GM18870 (cell line): ENCODE measurements at regions not wholly inside any gene's neighbourhood (a gene's known extent, or its start where the extent isn't known, plus 50 kb on each side); places are given as distances from the start of the nearest gene placed in this dataset.

Experiments
- ATAC-seq: cut with Tn5 transposase; IDR thresholded peaks from one replicate; pipeline ENCODE4 v1.9.1; 2021; ENCODE audit warnings: moderate library complexity; ENCODE audit not compliant: unreplicated experiment

DNA sequence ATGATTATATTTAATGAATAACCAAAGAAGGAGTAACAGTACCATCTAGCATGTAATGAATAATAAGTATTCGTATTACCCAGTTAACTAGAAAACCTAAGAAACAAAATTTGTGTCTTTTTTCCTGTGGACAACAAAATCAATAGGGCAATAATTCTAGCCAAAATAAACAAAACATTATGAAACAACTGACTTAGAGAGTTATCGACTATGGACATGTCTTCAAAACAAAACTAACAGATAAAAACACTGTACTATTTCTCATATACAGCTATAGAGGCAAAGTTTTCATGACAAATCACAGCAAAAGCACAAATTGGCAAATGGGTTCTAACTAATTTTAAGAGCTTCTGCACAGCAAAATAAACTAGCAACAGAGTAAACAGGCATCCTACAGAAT lies 224.1 kb downstream of the ALX1 start:
- ATAC-seq: no peak

DNA sequence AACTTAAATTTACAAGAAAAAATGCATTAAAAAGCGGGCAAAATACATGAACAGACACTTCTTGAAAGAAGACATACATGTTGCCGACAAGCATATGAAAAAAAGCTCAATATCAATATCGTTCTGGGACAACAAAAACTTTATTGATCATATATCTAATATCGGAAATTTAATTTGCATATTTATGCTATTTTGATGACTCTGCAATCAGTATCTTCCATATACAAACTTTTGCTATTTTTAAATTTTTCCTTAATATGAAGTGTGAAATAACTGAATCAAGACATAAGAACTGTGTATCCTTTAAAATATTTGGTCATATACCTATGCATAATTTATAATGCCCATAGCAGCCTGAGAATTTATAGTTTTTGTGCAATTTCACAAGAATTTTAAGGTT lies 224.6 kb downstream of the ALX1 start:
- ATAC-seq: no peak

DNA sequence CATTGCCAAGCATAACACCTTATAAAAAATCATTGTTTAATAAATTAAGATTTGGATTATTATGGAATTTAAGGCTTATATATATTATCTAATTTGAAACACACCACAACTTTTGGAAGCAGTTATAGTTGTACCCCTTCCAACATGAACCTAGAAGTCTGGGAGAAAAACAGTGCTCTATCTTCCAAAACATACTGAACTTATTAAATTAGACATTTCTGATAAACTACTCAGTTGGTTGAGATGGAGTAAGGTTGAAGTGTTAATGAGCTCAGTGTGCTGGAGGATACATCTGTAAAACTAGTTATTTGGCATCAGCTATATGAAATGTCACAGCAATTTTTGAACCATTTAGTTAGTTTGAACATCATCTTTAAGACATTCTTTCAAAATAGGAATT lies 227.4 kb downstream of the ALX1 start:
- ATAC-seq: no peak

DNA sequence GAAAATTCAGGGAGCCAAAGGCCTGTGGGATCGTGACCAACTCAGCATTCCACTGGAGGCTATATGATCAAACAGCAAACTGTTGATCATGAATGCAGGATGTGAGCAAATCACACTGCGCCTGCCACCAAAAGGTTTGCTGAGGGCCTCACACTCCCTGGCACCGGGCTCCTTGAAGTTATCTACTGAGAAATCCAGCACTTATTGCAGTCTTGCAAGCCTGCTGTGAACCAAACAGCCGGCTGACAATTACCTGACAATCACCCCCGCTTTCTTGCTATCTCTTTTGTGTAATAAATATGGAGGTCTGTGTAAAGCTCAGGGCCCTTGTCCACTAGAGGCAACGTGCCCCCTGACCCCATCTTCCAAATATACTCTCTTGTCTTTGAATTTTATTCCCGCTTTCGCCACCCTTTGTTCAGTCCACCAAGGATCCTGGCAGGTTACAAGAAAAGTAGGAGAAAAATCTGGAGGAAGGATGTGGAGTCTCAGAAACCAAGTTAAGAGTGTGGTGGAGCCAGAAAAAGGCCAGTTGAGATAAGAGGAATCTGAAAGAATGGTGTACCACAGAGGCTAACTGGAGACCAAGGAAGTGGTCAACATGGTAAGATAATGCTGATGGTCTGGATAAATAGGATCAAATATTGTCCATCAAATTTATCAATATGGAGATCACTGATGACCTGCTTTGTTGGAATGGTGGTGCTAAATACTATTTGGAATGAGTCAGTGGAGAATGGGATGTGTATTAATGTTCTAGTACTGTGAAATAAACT lies 229.2 kb downstream of the ALX1 start:
- peak; percentile 34 for ATAC-seq

DNA sequence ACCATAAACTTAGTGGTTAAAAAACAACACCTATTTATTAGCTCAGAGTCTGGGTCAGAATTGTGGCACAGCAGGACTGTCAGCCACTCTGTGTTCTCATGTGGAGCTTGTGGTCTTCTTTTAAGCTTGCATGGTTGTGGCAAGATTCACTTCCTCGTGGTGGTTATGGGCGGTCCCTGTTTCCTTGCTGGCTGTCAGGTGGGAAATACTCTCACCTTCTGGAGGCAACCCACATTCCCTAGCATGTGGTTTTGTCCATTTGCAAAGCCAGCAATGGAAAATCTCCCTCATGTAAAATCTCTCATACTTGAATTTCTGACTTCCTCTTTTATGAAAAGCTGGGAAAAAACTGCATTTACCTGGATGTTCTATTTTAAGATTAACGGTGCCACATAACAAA lies 229.8 kb downstream of the ALX1 start:
- peak; percentile 97 for ATAC-seq

DNA sequence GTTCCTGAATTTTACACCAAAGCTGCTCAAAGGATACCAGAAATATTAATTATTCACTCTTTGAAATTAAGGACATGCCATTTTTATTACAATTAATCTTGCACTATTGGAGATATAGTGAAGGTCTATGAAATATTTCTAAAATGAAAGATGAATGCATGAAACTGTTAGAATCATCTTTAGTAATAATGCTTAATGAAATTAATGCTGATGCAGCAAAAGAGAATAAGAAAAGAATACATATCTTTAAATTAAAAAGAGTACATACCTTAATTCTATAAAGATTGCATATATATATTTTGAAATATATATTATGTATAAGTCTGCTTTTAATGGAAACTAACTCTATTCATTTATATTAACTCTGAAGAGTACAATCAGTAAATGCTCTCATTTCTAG lies 236.0 kb downstream of the ALX1 start:
- ATAC-seq: no peak

DNA sequence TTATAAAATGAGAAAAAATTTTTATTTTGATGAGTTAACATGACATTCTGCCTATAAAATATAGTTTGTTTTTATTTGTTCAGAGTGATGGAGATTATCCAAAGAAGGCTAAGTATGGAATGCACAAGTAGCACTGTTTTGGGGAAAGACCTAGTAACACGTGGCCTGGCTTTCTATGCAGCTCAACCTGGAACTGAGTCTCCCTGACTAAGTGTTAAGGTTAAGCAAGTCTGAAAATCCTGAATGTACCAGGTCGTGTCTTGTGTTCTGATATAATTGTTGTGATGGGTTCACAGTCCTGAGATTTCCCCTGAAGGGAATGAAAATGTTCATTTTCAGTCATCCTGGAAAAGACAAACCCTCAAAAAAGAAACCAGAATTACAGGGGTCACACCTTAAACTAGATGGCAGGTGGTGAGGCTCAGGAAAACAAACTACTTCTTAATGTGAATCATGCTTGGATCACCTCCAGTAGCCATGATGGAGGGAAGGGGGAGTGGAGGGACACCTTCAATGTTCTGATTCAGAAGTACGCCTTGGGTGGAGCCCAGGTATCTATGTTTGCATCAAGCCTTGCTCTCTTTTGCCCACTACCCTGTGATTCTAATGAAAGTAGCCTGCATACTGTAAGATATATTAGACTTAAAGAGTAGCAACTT lies 236.8 kb downstream of the ALX1 start:
- ATAC-seq: no peak

DNA sequence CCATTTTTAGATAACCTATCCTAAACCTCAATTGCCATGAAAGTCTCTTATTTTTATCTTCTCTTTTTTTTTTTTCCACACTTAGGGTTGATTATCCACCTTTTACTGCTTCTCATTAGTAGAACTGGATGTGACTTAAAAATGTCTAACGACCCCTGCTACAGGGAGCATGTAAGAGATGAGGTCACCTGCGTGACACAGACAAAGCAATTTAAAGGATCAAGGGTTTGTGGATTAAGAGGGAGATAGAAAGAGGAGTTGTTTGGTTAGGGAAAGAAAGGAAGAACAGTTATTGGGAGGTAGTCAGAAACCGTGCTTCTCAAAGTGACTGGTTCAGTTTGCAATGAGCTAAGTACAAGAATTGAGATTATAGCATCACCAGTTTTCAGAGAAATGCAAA lies 239.1 kb downstream of the ALX1 start:
- no peak for ATAC-seq

DNA sequence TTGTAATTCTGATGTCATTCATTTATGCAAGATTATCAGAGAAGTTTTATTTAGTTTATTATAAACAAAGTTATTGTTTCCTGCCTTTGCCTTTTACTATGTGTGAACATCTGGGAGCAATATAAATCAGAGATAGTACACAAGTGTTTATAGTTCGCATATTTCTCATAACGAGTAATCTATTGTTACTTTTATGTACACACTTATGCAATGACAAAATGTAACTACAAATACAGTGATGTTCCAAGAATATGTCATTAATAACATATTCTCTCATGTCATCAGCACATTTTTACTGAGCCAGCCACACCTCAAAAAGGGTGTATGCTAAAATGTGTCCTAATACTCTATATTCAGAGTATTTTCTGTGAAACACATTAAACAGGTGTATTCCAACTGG lies 243.2 kb downstream of the ALX1 start:
- no peak for ATAC-seq

DNA sequence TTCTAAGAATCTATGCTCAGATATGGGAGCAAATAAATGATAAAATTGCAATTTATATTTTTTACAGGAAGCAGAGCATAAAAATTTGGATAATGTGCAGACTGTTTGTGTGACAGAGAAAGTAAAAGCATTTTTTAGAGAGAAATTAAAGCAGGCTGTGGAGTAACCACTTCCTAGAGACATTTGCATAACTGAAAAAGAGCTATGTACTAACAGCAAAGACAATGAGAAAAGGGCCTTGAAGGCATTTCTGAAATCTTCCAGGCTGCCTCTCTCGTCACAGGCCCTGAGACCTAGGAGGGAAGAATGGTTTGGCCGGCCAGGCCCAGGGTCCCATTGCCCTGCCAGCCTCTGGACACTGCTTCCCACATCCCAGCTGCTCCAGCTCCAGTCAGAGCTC lies 247.2 kb downstream of the ALX1 start:
- peak; percentile 70 for ATAC-seq

DNA sequence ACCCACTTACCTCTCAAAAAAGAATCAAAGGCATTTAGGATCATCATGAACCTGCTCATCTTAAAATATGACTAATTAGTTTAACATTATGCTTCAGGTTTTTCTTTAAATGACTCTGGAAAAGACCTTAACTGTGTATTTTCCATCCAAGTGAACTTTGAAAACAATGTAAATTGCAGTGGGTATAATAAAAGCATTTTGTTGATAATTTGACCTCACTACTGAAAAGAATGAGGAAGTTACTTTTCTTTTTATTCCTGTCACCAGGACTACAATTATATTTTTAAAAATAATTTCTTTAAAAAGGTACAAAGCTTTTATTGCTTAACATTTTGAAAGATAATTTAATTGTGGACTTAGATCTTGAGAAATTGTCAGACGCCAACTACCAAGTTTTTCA lies 249.9 kb downstream of the ALX1 start:
- ATAC-seq: no peak

DNA sequence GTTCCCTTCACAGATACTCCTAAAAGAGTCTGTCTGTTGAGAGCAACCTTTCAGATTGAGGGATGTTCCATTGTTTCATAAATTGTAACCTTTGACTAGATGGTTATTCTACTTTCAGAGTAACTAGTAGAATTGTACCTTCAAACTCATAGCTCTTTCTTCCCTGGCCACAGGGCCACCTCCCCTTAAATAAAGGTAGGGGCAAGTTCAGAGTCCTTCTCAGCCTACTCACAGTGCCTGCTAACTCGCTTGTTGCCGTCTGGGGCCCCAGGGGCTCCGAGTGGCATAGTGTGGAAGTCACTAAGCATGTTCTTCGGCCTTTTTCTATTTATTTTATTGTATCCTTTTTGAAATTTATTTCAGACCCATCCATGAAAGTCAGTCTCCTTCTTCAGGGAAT lies 250.4 kb downstream of the ALX1 start:
- ATAC-seq: no peak

DNA sequence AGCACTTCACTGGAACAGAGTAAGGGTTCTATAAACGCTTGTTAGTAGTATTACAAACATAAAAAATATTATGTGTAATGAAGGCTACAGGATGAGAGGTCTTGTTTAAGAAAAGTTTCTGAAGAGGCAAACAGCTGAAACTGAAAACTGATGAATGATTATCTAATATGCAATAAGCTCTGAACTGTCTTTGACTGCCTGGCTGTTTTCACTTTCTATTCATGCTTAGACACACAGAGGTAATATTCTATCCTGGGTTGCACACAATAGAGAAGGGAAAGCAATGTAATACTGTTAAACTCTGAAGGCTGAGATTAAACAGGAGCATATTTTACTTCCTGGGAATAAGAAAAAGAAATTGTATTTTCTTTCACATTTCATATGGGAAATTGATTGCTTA lies 251.3 kb downstream of the ALX1 start:
- ATAC-seq: peak; percentile 98

DNA sequence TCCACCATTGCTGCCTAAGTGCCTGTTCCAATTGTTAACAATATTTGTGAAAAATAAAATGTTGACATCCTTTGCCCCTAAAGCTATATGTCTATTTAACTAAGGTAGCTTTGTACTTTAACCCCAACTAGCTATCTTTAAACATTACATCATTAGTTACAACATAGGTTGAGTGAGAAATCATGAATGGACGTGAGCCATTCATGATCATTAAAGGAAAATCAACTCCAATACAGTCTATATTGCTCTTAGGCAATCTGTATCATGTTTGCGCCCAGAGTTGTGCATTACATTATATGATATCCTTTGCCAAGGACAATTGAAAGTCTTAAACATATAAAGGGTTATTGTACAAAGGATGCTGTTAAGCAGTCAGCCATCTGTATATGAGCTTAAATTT lies 269.6 kb downstream of the ALX1 start:
- no peak for ATAC-seq

DNA sequence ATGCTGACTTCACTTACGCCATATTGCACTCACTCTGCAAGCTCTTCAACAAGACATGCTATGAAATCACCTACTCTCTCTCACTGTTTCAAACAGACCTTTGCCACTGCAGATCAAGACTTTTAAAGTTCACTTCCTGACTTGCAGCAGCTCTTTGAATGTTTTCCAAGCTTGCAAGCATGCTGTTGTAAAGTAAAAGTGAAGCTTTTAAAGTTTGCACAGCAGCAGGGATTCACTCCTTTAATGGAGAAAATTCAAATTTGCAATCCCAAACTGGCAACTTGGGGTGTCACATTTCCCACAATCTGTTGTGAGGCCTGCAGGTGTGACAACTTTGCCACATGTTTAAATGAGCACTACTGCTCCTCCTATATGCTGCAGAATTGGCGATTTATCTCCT lies 270.9 kb downstream of the ALX1 start:
- ATAC-seq: no peak

DNA sequence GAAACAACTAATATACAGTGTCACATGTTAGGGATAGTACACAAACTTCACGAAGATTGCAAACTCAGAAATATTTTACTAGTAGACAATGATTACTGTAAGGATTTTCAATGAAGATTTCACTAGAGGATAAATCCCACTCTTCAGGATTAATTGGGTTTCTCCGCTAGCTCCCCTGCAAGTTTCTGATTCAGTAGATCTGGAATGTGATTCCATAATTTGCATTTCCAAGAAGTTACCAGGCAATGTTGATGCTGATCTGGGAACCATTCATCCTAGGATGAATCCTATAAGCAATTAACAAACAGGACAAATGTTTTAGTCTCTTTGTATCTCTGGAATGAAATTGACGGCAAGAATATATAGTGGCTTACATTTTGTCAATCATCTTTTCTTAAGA lies 272.4 kb downstream of the ALX1 start:
- ATAC-seq: no peak

DNA sequence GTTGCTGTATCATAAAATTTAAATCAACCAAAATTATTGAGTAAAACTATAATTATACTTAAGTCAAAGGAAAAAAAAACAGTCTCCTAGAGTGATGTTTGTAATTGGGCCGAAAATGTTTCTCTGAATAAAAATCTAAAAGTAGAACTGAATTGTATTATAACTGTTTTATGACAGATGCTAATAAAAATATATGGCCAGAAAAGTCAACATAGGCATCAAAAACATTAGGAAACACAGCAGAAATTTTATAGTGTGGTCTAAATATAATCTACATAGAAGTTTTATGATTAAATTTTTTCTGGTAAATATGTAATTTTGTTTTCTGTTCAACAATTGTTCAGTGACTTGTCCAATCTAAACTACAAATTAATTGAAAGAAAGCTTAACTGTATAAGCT lies 277.8 kb downstream of the ALX1 start:
- ATAC-seq: no peak

DNA sequence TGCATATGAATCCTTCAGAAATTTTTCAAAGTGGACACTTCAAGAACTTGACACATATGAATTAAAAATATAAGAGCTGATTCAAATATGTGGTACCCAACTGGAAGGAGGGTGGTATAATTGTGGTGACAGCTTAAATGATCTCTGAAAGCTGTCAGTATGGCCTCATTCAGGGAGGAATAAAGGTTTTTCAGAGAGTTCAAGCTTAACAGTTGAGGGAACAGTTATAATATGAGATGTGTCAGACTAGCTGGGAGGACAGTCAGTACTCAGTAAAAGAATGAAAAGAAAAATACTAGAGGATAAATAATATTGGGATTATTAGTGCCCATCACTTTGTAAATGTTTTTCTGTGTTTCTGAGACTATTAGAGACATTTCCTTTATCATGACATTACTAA lies 277.5 kb downstream of the RASSF9 start:
- no peak for ATAC-seq

DNA sequence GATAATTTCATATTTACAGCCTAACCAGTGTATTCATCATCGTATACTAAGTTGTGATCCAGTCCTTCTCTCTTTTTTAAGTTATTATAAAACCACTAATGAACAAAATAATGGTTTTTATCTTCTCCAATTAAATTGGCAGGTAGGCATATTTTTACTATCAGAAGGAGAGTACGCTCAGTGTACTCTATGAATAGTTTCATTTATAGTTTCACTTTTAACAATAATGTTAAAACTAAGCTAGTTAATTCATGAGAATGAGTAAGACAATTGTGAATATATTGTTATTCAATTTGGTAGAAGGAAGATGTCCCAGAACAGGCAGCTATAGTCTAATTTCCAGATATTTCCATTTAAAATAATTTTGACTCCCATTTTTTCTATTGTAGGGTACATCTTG lies 277.1 kb downstream of the RASSF9 start:
- ATAC-seq: no peak

DNA sequence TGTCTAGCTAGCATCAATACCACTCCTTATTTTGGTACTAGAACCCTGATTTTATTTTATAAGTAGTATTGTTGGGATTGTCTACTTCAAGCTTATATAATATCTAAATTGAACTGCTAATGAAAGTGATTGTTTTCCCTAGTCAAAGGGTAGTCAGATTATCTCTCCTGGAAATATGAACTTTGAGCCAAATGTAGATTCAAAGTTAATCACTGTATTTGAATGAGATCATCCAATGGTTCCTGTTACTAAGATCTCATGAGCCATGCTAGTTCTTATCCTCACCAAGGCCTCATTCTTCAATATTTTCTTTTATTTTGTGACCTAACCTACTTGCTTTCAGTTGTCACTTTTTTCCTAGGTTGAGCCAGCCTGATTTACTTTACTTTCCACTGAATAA lies 276.7 kb downstream of the RASSF9 start:
- no peak for ATAC-seq

DNA sequence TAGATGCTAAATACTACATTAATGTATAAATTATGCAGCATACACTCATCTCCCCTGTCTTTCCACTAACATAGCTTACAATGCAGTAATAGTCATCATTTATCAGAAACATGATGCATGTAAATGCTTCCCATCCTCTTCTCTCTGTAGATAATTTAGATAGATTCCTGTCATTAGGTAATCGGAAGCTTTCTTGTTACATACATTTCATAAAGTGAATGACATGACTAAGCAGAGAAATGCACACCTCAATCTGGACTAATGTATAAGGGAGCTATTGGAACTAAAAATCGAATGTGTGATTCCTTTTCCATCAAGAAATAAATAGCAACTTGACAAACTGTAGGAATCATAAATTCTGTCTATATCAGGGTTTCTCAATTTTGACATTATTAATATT lies 273.4 kb downstream of the RASSF9 start:
- no peak for ATAC-seq

DNA sequence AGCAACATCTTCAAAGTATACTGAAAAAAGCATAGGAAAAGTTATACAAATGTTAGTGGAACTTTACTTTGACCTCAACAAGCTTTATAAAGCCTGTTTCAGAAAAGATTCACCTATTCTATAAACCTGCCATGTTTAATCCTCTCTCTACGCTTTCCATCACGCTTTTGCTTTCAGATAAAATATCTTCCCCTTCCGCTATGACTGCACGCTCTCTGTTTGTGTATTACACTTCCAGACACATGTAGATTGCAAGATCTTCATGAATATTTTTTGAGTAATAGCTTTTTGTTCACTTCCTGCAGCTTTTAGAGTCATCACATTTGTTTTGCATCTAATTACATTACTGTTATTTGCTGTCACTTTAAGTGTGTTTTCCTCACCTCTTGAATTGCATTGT lies 271.4 kb downstream of the RASSF9 start:
- no peak for ATAC-seq
